ENCODE measurements at regions not wholly inside any gene's neighbourhood (a gene's known extent, or its start where the extent isn't known, plus 50 kb on each side); places are given as distances from the start of the nearest gene placed in this dataset.

GRCh38 chr17:17425005-17425404 is 51.8 kb upstream of the MED9 start:
- ChIA-PET POLR2A (no interaction called here), CTCF (no interaction called here)
- Mint-ChIP-seq H3K9me3 (peaks cover 0 to 2% (median 0%) of the 10 kb centered on the region in 11 donors), H3K27me3 (peaks cover 0 to 15% (median 0%) of the 10 kb centered on the region in 5 donors), H3K27ac (no peak overlapping the region), H3K4me3 (no peak overlapping the region), H3K4me1 (peaks cover 0 to 7% (median 0%) of the 10 kb centered on the region in 7 donors), H3K36me3 (no peaks in the 10 kb centered on the region)
- no peaks in the 10 kb centered on the region for H3K36me3 ChIP-seq (ENCODE audit: control insufficient read depth in 2 of 3, insufficient read depth in 3 of 3, low read length in 3 of 3)
- no peaks in the 10 kb centered on the region for H3K4me1 ChIP-seq (ENCODE audit: control insufficient read depth in 2 of 2, insufficient read depth in 2 of 2, low read length in 2 of 2)
- no peak overlapping the region for H3K27ac ChIP-seq (ENCODE audit: low read depth, low read length)
- H3K9me3 ChIP-seq (ENCODE audit: control insufficient read depth in 2 of 3, low read length in 3 of 3) = peaks cover 0 to 6% (median 0%) of the 10 kb centered on the region in 3 experiments
- intact Hi-C loops (cut with micrococcal nuclease) = no loop called here
- no peak for DNase-seq
- no peak overlapping the region for H3K4me3 ChIP-seq (ENCODE audit: low read length)
- H3K27me3 ChIP-seq (ENCODE audit: control insufficient read depth in 2 of 2, insufficient read depth in 2 of 2, low read length in 2 of 2) = no peaks in the 10 kb centered on the region
- no peak for ATAC-seq

DNA sequence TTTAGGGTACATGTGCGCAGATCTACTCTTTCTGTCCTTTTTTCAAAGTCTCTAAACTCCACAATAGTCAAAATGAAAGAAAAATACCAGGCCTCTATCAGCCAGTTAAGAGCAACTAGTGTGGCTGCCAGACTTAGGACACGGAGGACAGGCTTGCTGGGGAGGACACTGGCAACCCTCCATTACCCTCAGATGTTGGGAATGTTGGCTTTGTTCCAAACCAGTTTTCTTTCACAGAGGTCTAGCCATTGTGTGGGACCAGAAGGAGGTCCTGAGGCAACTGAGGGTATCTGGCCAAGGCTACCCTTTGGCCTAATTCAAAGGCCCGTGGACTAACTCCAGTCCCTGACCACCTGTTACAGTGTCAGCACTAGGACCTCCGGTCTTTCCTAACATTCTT is 51.2 kb upstream of the MED9 start:
- no peak overlapping the region for H3K27ac Mint-ChIP-seq
- peaks cover 0 to 7% (median 0%) of the 10 kb centered on the region in 7 donors for H3K4me1 Mint-ChIP-seq
- H3K4me1 ChIP-seq (ENCODE audit: control insufficient read depth in 2 of 2, insufficient read depth in 2 of 2, low read length in 2 of 2) = no peaks in the 10 kb centered on the region

GRCh38 chr17:17426184-17426583 is 50.6 kb upstream of the MED9 start:
- POLR2A ChIA-PET = no interaction called here
- no peak for DNase-seq

More for the DNA sequence above, 51.2 kb upstream of the MED9 start:
- peaks cover 0 to 6% (median 0%) of the 10 kb centered on the region in 3 experiments for H3K9me3 ChIP-seq (ENCODE audit: control insufficient read depth in 2 of 3, low read length in 3 of 3)
- intact Hi-C loops (cut with micrococcal nuclease) = no loop called here
- no peak overlapping the region for H3K4me3 Mint-ChIP-seq
- no peak overlapping the region for H3K27ac ChIP-seq (ENCODE audit: low read depth, low read length)
- peaks cover 0 to 16% (median 0%) of the 10 kb centered on the region in 5 donors for H3K27me3 Mint-ChIP-seq
- H3K36me3 Mint-ChIP-seq = no peaks in the 10 kb centered on the region
- H3K36me3 ChIP-seq (ENCODE audit: control insufficient read depth in 2 of 3, insufficient read depth in 3 of 3, low read length in 3 of 3) = no peaks in the 10 kb centered on the region
- H3K9me3 Mint-ChIP-seq = peaks cover 0 to 2% (median 0%) of the 10 kb centered on the region in 11 donors
- ChIA-PET POLR2A (no interaction called here), CTCF (no interaction called here)
- H3K27me3 ChIP-seq (ENCODE audit: control insufficient read depth in 2 of 2, insufficient read depth in 2 of 2, low read length in 2 of 2) = no peaks in the 10 kb centered on the region
- no peak overlapping the region for H3K4me3 ChIP-seq (ENCODE audit: low read length)
- ATAC-seq (no peak), DNase-seq (no peak)

More at GRCh38 chr17:17426184-17426583, 50.6 kb upstream of the MED9 start:
- no peaks in the 10 kb centered on the region for H3K27me3 ChIP-seq (ENCODE audit: control insufficient read depth in 2 of 2, insufficient read depth in 2 of 2, low read length in 2 of 2)
- H3K9me3 Mint-ChIP-seq = peaks cover 0 to 2% (median 0%) of the 10 kb centered on the region in 11 donors
- intact Hi-C loops (cut with micrococcal nuclease) = no loop called here
- H3K4me3 Mint-ChIP-seq = no peak overlapping the region
- H3K4me1 ChIP-seq (ENCODE audit: control insufficient read depth in 2 of 2, insufficient read depth in 2 of 2, low read length in 2 of 2) = no peaks in the 10 kb centered on the region
- H3K9me3 ChIP-seq (ENCODE audit: control insufficient read depth in 2 of 3, low read length in 3 of 3) = peaks cover 0 to 6% (median 0%) of the 10 kb centered on the region in 3 experiments
- CTCF ChIA-PET = no interaction called here
- H3K27me3 Mint-ChIP-seq = peaks cover 0 to 16% (median 0%) of the 10 kb centered on the region in 5 donors
- no peak for ATAC-seq
- peaks cover 0 to 7% (median 0%) of the 10 kb centered on the region in 7 donors for H3K4me1 Mint-ChIP-seq
- no peak overlapping the region for H3K27ac Mint-ChIP-seq
- no peaks in the 10 kb centered on the region for H3K36me3 Mint-ChIP-seq
- H3K4me3 ChIP-seq (ENCODE audit: low read length) = no peak overlapping the region
- H3K36me3 ChIP-seq (ENCODE audit: control insufficient read depth in 2 of 3, insufficient read depth in 3 of 3, low read length in 3 of 3) = no peaks in the 10 kb centered on the region
- no peak overlapping the region for H3K27ac ChIP-seq (ENCODE audit: low read depth, low read length)

All from naive thymus-derived CD4-positive, alpha-beta T cell (primary cell).